ENCODE measurements at regions not wholly inside any gene's neighbourhood (a gene's known extent, or its start where the extent isn't known, plus 50 kb on each side); places are given as distances from the start of the nearest gene placed in this dataset.

DNA sequence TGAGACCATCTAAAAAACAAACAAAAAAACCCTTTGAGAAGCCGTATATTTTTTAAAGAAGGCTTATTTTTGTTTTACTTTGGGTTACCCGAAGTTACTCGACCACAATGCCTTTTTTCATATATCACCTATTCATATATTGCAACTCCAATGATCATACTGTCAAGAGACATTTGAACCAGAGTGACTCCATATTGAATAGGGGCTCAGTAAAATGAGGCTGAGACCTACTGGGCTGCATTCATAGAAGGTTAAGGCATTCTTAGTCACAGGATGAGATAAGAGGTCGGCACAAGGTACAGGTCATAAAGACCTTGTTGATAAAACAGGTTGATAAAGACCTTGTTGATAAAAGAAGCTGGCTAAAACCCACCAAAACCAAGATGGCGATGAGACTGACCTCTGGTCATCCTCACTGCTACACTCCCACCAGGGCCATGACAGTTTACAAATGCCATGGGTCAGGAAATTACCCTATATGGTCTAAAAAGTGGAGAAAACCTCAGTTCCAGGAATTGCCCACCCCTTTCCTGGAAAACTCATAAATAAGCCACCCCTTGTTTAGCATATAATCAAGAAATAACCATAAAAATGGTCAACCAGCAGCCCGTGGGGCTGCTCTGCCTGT, 50.0 kb upstream of the PKP2 start:
- DNase-seq: no peak
